ENCODE measurements at regions not wholly inside any gene's neighbourhood (a gene's known extent, or its start where the extent isn't known, plus 50 kb on each side); places are given as distances from the start of the nearest gene placed in this dataset.

GRCh38 chr6:91376686-91377085, 789.8 kb upstream of the MAP3K7 start:
- no peak for DNase-seq (ENCODE audit: low read depth)

GRCh38 chr6:91366781-91367180, 779.9 kb upstream of the MAP3K7 start:
- no peak for DNase-seq (ENCODE audit: low read depth)

- no peak for DNase-seq (ENCODE audit: low read depth)
These were observed 772.1 kb upstream of the MAP3K7 start for GRCh38 chr6:91358986-91359385.

- no peak for DNase-seq (ENCODE audit: low read depth)
These were observed 766.0 kb upstream of the MAP3K7 start for GRCh38 chr6:91352878-91353277.

GRCh38 chr6:91352321-91352720, 765.4 kb upstream of the MAP3K7 start:
- no peak for DNase-seq (ENCODE audit: low read depth)

GRCh38 chr6:91350146-91350908, 763.5 kb upstream of the MAP3K7 start:
- no peak for DNase-seq (ENCODE audit: low read depth)

GRCh38 chr6:91341473-91341872, 754.6 kb upstream of the MAP3K7 start:
- no peak for DNase-seq (ENCODE audit: low read depth)

GRCh38 chr6:91340896-91341395, 754.1 kb upstream of the MAP3K7 start:
- no peak for DNase-seq (ENCODE audit: low read depth)

GRCh38 chr6:91337967-91338366, 751.1 kb upstream of the MAP3K7 start:
- no peak for DNase-seq (ENCODE audit: low read depth)

- no peak for DNase-seq (ENCODE audit: low read depth)
These were observed 744.0 kb upstream of the MAP3K7 start for GRCh38 chr6:91330896-91331295.

- DNase-seq (ENCODE audit: low read depth), result no peak
These were observed 741.4 kb upstream of the MAP3K7 start for GRCh38 chr6:91328241-91328640.

GRCh38 chr6:91324711-91325110, 737.8 kb upstream of the MAP3K7 start:
- DNase-seq (ENCODE audit: low read depth), result no peak

- no peak for DNase-seq (ENCODE audit: low read depth)
These were observed 731.1 kb upstream of the MAP3K7 start for GRCh38 chr6:91317984-91318383.

- no peak for DNase-seq (ENCODE audit: low read depth)
These were observed 730.5 kb upstream of the MAP3K7 start for GRCh38 chr6:91317247-91317835.

- DNase-seq (ENCODE audit: low read depth), result no peak
These were observed 723.3 kb upstream of the MAP3K7 start for GRCh38 chr6:91310178-91310577.

GRCh38 chr6:91305755-91306154, 718.9 kb upstream of the MAP3K7 start:
- DNase-seq (ENCODE audit: low read depth), result no peak

GRCh38 chr6:91304521-91304920, 717.6 kb upstream of the MAP3K7 start:
- DNase-seq (ENCODE audit: low read depth), result no peak

GRCh38 chr6:91303326-91303725, 716.5 kb upstream of the MAP3K7 start:
- no peak for DNase-seq (ENCODE audit: low read depth)

GRCh38 chr6:91299544-91300491, 712.9 kb upstream of the MAP3K7 start:
- peak; percentile 14 for DNase-seq (ENCODE audit: low read depth)

GRCh38 chr6:91298543-91299145, 711.8 kb upstream of the MAP3K7 start:
- no peak for DNase-seq (ENCODE audit: low read depth)

- DNase-seq (ENCODE audit: low read depth), result no peak
These were observed 706.5 kb upstream of the MAP3K7 start for GRCh38 chr6:91293395-91293794.

GRCh38 chr6:91291071-91291470, 704.2 kb upstream of the MAP3K7 start:
- no peak for DNase-seq (ENCODE audit: low read depth)
